ENCODE measurements at regions not wholly inside any gene's neighbourhood (a gene's known extent, or its start where the extent isn't known, plus 50 kb on each side); places are given as distances from the start of the nearest gene placed in this dataset.
A peak's percentile ranks its signal among the peaks of the same experiment; 100 is the strongest.

DNA sequence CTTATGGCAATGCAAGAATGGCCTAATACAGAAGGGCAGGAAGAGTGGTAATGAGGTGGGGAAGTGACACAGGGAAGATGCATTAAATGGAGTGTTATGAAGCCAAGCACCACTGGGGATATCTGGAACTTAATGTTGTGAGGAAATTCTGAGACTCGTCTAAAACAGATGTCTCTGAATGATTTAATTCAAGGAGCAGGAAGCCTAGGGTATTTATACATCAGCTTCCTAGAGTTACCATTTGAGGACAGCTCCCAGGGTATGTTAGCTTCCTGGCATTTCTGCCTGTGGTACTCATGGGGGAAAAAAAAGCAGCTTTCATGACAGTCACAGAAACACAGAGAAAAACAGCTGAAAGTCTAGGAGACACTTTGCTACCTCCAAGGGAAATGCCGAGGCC is 989.5 kb downstream of the CBLN2 start:
- no peak overlapping the region for H3K27ac ChIP-seq
- H3K9me3 ChIP-seq (ENCODE audit: low read depth) = no peaks in the 10 kb centered on the region
- H3K4me3 ChIP-seq = no peak overlapping the region
- TF ChIP-seq, protein P1, sequence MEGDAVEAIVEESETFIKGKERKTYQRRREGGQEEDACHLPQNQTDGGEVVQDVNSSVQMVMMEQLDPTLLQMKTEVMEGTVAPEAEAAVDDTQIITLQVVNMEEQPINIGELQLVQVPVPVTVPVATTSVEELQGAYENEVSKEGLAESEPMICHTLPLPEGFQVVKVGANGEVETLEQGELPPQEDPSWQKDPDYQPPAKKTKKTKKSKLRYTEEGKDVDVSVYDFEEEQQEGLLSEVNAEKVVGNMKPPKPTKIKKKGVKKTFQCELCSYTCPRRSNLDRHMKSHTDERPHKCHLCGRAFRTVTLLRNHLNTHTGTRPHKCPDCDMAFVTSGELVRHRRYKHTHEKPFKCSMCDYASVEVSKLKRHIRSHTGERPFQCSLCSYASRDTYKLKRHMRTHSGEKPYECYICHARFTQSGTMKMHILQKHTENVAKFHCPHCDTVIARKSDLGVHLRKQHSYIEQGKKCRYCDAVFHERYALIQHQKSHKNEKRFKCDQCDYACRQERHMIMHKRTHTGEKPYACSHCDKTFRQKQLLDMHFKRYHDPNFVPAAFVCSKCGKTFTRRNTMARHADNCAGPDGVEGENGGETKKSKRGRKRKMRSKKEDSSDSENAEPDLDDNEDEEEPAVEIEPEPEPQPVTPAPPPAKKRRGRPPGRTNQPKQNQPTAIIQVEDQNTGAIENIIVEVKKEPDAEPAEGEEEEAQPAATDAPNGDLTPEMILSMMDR (IDR thresholded peaks at IDR 0.05; ENCODE audit: low read depth, low read length) = no peak
- H3K27me3 ChIP-seq = no peaks in the 10 kb centered on the region
- no peaks in the 10 kb centered on the region for H3K36me3 ChIP-seq
- no peaks in the 10 kb centered on the region for H3K4me1 ChIP-seq (ENCODE audit: low read depth)
- DNase-seq (ENCODE audit: low read depth in 1 of 2, low spot score in 1 of 2) = no peak

DNA sequence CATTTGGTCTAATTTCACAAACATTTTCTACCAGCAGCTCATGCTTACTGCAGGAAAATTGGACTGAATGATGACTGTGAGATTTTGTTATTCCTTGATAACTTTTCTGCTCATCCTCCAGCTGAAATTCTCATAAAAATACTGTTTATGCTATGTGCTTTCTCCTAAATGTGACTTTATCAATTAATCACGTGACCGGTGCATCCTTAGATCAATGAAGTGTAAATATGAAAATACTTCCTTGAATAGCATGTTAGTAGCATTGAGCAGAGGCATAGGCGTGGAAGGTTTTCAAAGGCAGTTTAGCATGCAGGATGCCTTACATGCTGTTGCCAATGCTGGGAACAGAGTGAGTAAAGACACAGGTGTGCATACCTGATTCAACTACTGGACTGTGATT is 1002.5 kb downstream of the CBLN2 start:
- Histone ChIP-seq H3K27me3 (no peaks in the 10 kb centered on the region), H3K4me1 (ENCODE audit: low read depth) (no peaks in the 10 kb centered on the region), H3K36me3 (no peaks in the 10 kb centered on the region), H3K27ac (no peak overlapping the region), H3K9me3 (ENCODE audit: low read depth) (no peaks in the 10 kb centered on the region), H3K4me3 (no peak overlapping the region)
- TF ChIP-seq, protein P1 (IDR thresholded peaks at IDR 0.05; ENCODE audit: low read depth, low read length) = no peak
- DNase-seq (ENCODE audit: low read depth in 1 of 2, low spot score in 1 of 2) = no peak

DNA sequence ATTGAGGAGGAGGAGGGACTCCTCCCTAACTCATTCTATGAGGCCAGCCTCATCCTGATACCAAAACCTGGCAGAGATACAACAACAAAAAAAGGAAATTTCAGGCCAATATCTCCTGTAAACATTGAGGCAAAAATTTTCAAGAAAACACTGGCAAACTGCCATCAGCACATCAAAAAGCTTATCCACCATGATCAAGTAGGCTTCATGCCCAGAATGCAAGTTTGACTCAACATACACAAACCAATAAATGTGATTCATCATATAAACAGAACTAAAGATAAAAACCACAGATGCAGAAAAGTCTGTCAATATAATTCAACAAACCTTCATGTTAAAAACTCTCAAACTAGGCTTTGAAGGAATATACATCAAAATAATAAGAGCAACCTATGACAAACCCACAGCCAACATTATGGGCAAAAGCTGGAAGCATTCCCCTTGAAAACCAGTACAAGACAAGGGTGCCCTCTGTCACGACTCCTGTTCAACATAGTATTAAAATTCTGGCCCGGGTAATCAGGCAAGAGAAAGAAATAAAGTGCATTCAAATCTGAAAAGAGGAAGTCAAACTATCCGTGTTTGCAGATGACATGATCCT is 1014.3 kb downstream of the CBLN2 start:
- Histone ChIP-seq H3K27ac (no peak overlapping the region), H3K36me3 (no peaks in the 10 kb centered on the region), H3K27me3 (no peaks in the 10 kb centered on the region), H3K4me1 (ENCODE audit: low read depth) (no peaks in the 10 kb centered on the region), H3K4me3 (no peak overlapping the region), H3K9me3 (ENCODE audit: low read depth) (no peaks in the 10 kb centered on the region)
- TF ChIP-seq, protein P1 (IDR thresholded peaks at IDR 0.05; ENCODE audit: low read depth, low read length) = no peak
- DNase-seq (ENCODE audit: low read depth in 1 of 2, low spot score in 1 of 2) = peak in 1 of 2 donors; percentile 22

DNA sequence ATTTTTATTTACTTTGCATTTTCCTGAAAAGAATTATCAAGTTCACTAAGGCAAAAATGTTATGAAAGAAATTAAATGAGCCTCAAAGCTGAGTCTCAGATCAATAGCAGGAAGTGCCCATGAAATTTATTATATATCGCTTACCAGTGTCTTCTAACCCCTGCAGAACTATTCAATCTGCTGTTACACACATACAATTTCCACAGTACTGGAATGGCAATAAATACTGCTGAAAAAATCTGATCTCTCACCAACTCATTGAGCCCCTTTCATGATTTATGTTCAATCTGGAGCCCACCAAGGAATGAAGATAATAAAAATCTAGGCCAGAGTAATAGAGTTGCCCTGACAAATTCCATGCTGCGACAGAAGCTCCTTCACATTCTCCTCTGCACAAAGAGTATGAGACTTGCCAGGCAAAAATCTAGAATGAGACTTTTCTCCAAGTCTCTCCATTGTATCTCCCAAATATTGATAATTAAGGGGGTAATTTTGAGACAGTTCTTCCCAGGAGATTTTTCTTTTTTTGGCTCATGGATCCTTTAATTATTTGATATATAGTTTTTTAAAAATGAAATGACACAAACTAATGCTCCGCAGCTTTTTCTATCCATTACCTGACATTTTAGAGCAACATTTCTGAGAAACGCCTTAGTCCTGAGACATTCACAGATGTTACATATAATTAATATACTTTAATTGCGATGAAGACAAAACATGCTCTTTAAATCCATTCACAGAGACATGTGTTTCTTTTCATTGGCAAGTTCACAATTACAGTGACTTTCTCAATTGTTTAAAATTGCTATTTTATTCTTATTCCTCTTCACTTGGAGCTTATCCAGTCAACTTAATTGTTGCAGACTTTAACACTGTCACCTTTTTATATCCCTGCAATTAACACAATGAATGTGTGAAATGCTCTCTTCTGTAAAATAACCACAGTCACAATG is 1020.4 kb downstream of the CBLN2 start:
- H3K4me1 ChIP-seq (ENCODE audit: low read depth) = no peaks in the 10 kb centered on the region
- no peak overlapping the region for H3K4me3 ChIP-seq
- no peak overlapping the region for H3K27ac ChIP-seq
- DNase-seq (ENCODE audit: low read depth in 1 of 2, low spot score in 1 of 2) = no peak
- no peaks in the 10 kb centered on the region for H3K36me3 ChIP-seq
- TF ChIP-seq, protein P1 (IDR thresholded peaks at IDR 0.05; ENCODE audit: low read depth, low read length) = no peak
- H3K27me3 ChIP-seq = no peaks in the 10 kb centered on the region
- no peaks in the 10 kb centered on the region for H3K9me3 ChIP-seq (ENCODE audit: low read depth)

DNA sequence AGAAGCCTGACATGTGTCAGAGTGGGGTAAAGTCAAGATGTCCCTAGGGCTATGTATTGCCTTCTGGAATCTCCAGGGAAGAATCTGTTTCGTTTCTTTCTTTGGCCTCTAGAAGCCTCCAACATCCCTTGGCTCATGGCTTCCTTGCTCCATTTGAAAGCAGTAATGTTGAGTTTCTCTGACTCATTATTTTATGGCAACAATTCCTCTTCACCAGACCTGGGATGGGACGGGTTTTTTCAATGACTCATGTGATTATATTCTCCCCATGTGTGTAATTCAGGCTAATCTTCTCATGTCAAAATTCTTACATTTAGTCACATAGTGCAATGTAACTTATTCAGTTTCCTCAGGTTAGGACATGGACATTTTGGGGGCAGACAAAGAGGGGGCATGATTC is 1038.6 kb downstream of the CBLN2 start:
- TF ChIP-seq, protein P1 (IDR thresholded peaks at IDR 0.05; ENCODE audit: low read depth, low read length) = no peak
- no peaks in the 10 kb centered on the region for H3K9me3 ChIP-seq (ENCODE audit: low read depth)
- DNase-seq (ENCODE audit: low read depth in 1 of 2, low spot score in 1 of 2) = no peak
- H3K4me1 ChIP-seq (ENCODE audit: low read depth) = no peaks in the 10 kb centered on the region
- H3K36me3 ChIP-seq = no peaks in the 10 kb centered on the region
- H3K27ac ChIP-seq = no peak overlapping the region
- no peaks in the 10 kb centered on the region for H3K27me3 ChIP-seq
- no peak overlapping the region for H3K4me3 ChIP-seq

All from cardiac muscle cell (in vitro differentiated cells and primary cell).